H9 (cell line): ENCODE measurements at regions not wholly inside any gene's neighbourhood (a gene's known extent, or its start where the extent isn't known, plus 50 kb on each side); places are given as distances from the start of the nearest gene placed in this dataset.
A peak's percentile ranks its signal among the peaks of the same experiment; 100 is the strongest.

Experiments
- DNase-seq: peaks from one replicate; pipeline ENCODE4 v3.0.0-alpha.2; 2017
- H2AFZ ChIP-seq: one replicate; pipeline ENCODE4 v1.6.1; 2013; ENCODE audit warnings: mild to moderate bottlenecking, low read length, control low read depth, moderate library complexity
- H2AK5ac ChIP-seq: 2 replicates; pipeline ENCODE4 v1.6.1; 2013; ENCODE audit warnings: low read length, control low read depth, mixed read lengths; ENCODE audit not compliant: insufficient read length
- H2BK120ac ChIP-seq: one replicate; pipeline ENCODE4 v1.6.1; 2013; ENCODE audit warnings: low read depth, mild to moderate bottlenecking, low read length, control low read depth, inconsistent platforms; ENCODE audit not compliant: poor library complexity, severe bottlenecking
- H2BK12ac ChIP-seq: 2 replicates; pipeline ENCODE4 v1.6.1; 2013; ENCODE audit warnings: low read length, control low read depth, mixed read lengths, low read depth; ENCODE audit not compliant: insufficient read length
- H2BK15ac ChIP-seq: 2 replicates; pipeline ENCODE4 v1.6.1; 2013; ENCODE audit warnings: low read depth, low read length, control low read depth
- H2BK20ac ChIP-seq: one replicate; pipeline ENCODE4 v1.6.1; 2013; ENCODE audit warnings: low read depth, mild to moderate bottlenecking, low read length, control low read depth, inconsistent platforms; ENCODE audit not compliant: poor library complexity, severe bottlenecking
- H2BK5ac ChIP-seq: 2 replicates; pipeline ENCODE4 v1.6.1; 2013; ENCODE audit warnings: low read length, control low read depth, mixed read lengths; ENCODE audit not compliant: insufficient read length
- H3K14ac ChIP-seq: 2 replicates; pipeline ENCODE4 v1.6.1; 2013; ENCODE audit warnings: low read length, control low read depth; ENCODE audit not compliant: insufficient read depth
- H3K18ac ChIP-seq: 2 replicates; pipeline ENCODE4 v1.6.1; 2013; ENCODE audit warnings: low read depth, mild to moderate bottlenecking, mixed read lengths, low read length, control low read depth; ENCODE audit not compliant: insufficient read length
- H3K23ac ChIP-seq: 2 replicates; pipeline ENCODE4 v1.6.1; 2013; ENCODE audit warnings: low read length, control low read depth, mixed read lengths, low read depth; ENCODE audit not compliant: insufficient read length
- H3K23me2 ChIP-seq: 2 replicates; pipeline ENCODE4 v1.6.1; 2013; ENCODE audit warnings: low read depth, mild to moderate bottlenecking, mixed read lengths, low read length, control low read depth; ENCODE audit not compliant: insufficient read length, poor library complexity, severe bottlenecking
- H3K27ac ChIP-seq: 2 replicates; pipeline ENCODE4 v1.5.1; 2013; ENCODE audit warnings: low read length, control low read depth, mixed read lengths, low read depth; ENCODE audit not compliant: insufficient read length
- H3K27me3 ChIP-seq: 2 replicates; pipeline ENCODE4 v1.6.1; 2013; ENCODE audit warnings: low read length, control low read depth, inconsistent platforms; ENCODE audit not compliant: insufficient read depth
- H3K4ac ChIP-seq: 2 replicates; pipeline ENCODE4 v1.6.1; 2013; ENCODE audit warnings: low read depth, mild to moderate bottlenecking, control low read depth, inconsistent platforms, low read length, moderate library complexity
- H3K4me1 ChIP-seq: 2 replicates; pipeline ENCODE4 v1.6.1; 2013; ENCODE audit warnings: low read length, control low read depth, inconsistent platforms; ENCODE audit not compliant: insufficient read depth
- H3K4me2 ChIP-seq: 2 replicates; pipeline ENCODE4 v1.6.1; 2013; ENCODE audit warnings: low read length, control low read depth, mixed read lengths; ENCODE audit not compliant: insufficient read length, insufficient read depth
- H3K56ac ChIP-seq: 2 replicates; pipeline ENCODE4 v1.6.1; 2013; ENCODE audit warnings: low read depth, mild to moderate bottlenecking, mixed read lengths, low read length, control low read depth; ENCODE audit not compliant: insufficient read length
- H3K79me1 ChIP-seq: 2 replicates; pipeline ENCODE4 v1.6.1; 2013; ENCODE audit warnings: low read depth, mild to moderate bottlenecking, moderate library complexity, low read length, control low read depth, inconsistent platforms; ENCODE audit not compliant: insufficient read depth, poor library complexity, severe bottlenecking
- H3K79me2 ChIP-seq: 2 replicates; pipeline ENCODE4 v1.6.1; 2013; ENCODE audit warnings: low read length, control low read depth, inconsistent platforms; ENCODE audit not compliant: insufficient read depth
- H3K9ac ChIP-seq: 2 replicates; pipeline ENCODE4 v1.6.1; 2013; ENCODE audit warnings: low read length, control low read depth, mixed read lengths; ENCODE audit not compliant: insufficient read length; ENCODE audit errors: extremely low read depth
- H3K9me3 ChIP-seq: one replicate; pipeline ENCODE4 v1.6.1; 2013; ENCODE audit warnings: low read depth, low read length, inconsistent platforms; ENCODE audit not compliant: control insufficient read depth
- H3T11ph ChIP-seq: one replicate; pipeline ENCODE4 v1.6.1; 2013; ENCODE audit warnings: mild to moderate bottlenecking, low read length, control low read depth, inconsistent platforms
- H4K20me1 ChIP-seq: one replicate; pipeline ENCODE4 v1.6.1; 2013; ENCODE audit not compliant: control insufficient read depth, insufficient read length, insufficient read depth
- H4K5ac ChIP-seq: 2 replicates; pipeline ENCODE4 v1.6.1; 2013; ENCODE audit warnings: low read depth, mild to moderate bottlenecking, mixed read lengths, low read length, control low read depth; ENCODE audit not compliant: insufficient read length
- H4K8ac ChIP-seq: replicated peaks from 2 replicates; pipeline ENCODE4 v1.6.1; 2013; ENCODE audit warnings: low read length, control low read depth, mixed read lengths, low read depth; ENCODE audit not compliant: insufficient read length
- H4K91ac ChIP-seq: 2 replicates; pipeline ENCODE4 v1.6.1; 2013; ENCODE audit warnings: low read depth, mild to moderate bottlenecking, moderate library complexity, mixed read lengths, low read length, control low read depth; ENCODE audit not compliant: insufficient read length
- H3K27ac Mint-ChIP-seq, 3 experiments: 2 replicates in 2 of 3; 3 replicates in 1 of 3; pipeline ENCODE4 v1.8.0; 2020 to 2021; ENCODE audit warnings: mixed read lengths in 3 of 3, mild to moderate bottlenecking in 1 of 3, moderate library complexity in 1 of 3
- H3K27me3 Mint-ChIP-seq: 2 replicates; pipeline ENCODE4 v1.8.0; 2021; ENCODE audit warnings: low read depth, mild to moderate bottlenecking, moderate library complexity, mixed read lengths
- H3K36me3 Mint-ChIP-seq, 3 experiments: 2 replicates in 2 of 3; 3 replicates in 1 of 3; pipeline ENCODE4 v1.8.0; 2020 to 2021; ENCODE audit warnings: low read depth in 3 of 3, mixed read lengths in 3 of 3; ENCODE audit not compliant: insufficient read depth in 1 of 3
- H3K4me1 Mint-ChIP-seq, 2 experiments: 2 replicates each; pipeline ENCODE4 v1.8.0; 2020; ENCODE audit warnings: mixed read lengths in 2 of 2
- H3K4me3 Mint-ChIP-seq, 2 experiments: 2 replicates in 1 of 2; 3 replicates in 1 of 2; pipeline ENCODE4 v1.8.0; 2020 to 2021; ENCODE audit warnings: mild to moderate bottlenecking in 2 of 2, mixed read lengths in 2 of 2, moderate library complexity in 1 of 2
- H3K9me3 Mint-ChIP-seq, 2 experiments: 2 replicates in 1 of 2; 3 replicates in 1 of 2; pipeline ENCODE4 v1.8.0; 2020; ENCODE audit warnings: mild to moderate bottlenecking in 2 of 2, mixed read lengths in 2 of 2, moderate library complexity in 1 of 2
- WGBS: extraction: QIAGEN DNeasy Blood & Tissue Kit; methylation state at CpG from one replicate; pipeline ENCODE4 v1.1.7; 2013; ENCODE audit warnings: missing lambda C conversion rate, low lambda C conversion rate, mixed read lengths; ENCODE audit not compliant: insufficient read length; ENCODE audit errors: extremely low coverage; 5-methylcytosine and 5-hydroxymethylcytosine counted together
- TF ChIP-seq, protein P1 (sequence below): fragments of 200-600 bp; sonication (generic); conservative IDR thresholded peaks from 3 replicates; pipeline ENCODE4 v1.8.0; 2021; ENCODE audit warnings: antibody characterized with exemption, mild to moderate bottlenecking

DNA sequence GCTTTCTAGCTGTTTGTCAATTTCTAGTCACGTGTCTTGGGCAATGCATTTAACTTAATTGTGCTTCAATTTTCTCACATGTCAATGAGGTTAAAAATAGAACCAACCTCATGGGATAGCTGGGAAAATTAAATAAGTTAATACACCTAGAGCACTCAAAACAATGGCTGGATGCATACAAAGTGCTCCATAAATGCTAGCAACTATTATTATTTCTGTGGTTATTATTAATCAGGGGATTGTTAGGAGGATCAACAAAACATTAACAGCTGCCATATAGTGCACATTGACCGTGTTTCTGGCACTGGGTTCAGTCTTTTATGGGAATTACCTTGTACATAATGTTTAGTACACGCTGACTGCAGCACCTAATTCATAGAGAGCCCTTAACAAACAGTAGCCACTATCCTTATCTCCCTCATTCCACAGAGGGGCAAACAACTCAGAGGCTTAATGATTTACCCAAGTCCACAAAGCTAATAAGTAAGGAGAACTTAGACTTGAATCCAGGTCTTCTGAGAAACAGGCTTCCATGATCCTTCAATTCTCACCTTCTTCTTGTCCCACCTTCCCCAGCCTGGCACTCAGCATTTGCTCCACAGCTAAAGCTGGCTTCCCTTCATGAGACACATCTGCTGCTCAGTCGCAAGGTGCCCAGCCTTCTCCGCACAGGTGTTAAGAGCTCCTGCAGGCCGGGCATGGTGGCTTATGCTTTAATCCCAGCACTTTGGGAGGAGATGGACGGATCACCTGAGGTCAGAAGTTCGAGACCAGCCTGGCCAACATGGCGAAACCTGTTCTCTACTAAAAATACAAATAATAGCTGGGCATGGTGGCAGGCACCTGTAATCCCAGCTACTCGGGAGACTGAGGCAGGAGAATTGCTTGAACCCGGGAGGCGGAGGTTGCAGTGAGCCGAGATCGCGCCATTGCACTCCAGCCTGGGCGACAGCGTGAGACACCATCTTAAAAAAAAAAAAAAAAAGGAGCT is 137.4 kb upstream of the ABCA1 start:
- Histone ChIP-seq H3K14ac (no peak overlapping the region), H3K27ac (no peak overlapping the region), H2BK15ac (no peak overlapping the region), H3K27me3 (no peaks in the 10 kb centered on the region), H3K23me2 (no peaks in the 10 kb centered on the region), H4K20me1 (no peaks in the 10 kb centered on the region), H3K4me1 (peaks cover 4% of the 10 kb centered on the region; the same call in 1 of the 2 replicates), H4K8ac (no peak overlapping the region), H2AFZ (no peak overlapping the region), H3T11ph (no peak overlapping the region), H2BK12ac (no peak overlapping the region), H3K23ac (no peak overlapping the region), H2BK120ac (no peak overlapping the region), H3K79me1 (no peaks in the 10 kb centered on the region), H2BK20ac (no peak overlapping the region), H3K4ac (no peak overlapping the region), H3K79me2 (no peaks in the 10 kb centered on the region; the same call in 1 of the 2 replicates), H3K56ac (no peak overlapping the region), H3K4me2 (no peak overlapping the region), H4K5ac (no peak overlapping the region), H2AK5ac (no peak overlapping the region), H3K9ac (no peak overlapping the region), H3K9me3 (no peaks in the 10 kb centered on the region), H4K91ac (no peak overlapping the region), H2BK5ac (no peak overlapping the region), H3K18ac (no peak overlapping the region)
- no peaks in the 10 kb centered on the region for H3K9me3 Mint-ChIP-seq
- no peak for DNase-seq
- no CpG with 5 or more reads among the region's 17 CpGs for WGBS
- no peaks in the 10 kb centered on the region for H3K36me3 Mint-ChIP-seq
- TF ChIP-seq, protein P1, sequence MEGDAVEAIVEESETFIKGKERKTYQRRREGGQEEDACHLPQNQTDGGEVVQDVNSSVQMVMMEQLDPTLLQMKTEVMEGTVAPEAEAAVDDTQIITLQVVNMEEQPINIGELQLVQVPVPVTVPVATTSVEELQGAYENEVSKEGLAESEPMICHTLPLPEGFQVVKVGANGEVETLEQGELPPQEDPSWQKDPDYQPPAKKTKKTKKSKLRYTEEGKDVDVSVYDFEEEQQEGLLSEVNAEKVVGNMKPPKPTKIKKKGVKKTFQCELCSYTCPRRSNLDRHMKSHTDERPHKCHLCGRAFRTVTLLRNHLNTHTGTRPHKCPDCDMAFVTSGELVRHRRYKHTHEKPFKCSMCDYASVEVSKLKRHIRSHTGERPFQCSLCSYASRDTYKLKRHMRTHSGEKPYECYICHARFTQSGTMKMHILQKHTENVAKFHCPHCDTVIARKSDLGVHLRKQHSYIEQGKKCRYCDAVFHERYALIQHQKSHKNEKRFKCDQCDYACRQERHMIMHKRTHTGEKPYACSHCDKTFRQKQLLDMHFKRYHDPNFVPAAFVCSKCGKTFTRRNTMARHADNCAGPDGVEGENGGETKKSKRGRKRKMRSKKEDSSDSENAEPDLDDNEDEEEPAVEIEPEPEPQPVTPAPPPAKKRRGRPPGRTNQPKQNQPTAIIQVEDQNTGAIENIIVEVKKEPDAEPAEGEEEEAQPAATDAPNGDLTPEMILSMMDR: no peak
- H3K27me3 Mint-ChIP-seq: peaks cover 2% of the 10 kb centered on the region
- peaks cover 4 to 15% of the 10 kb centered on the region in 2 experiments for H3K4me1 Mint-ChIP-seq
- peak overlapping the region in 1 of 3 experiments; percentile 73; a peak in 2 of 7 replicates for H3K27ac Mint-ChIP-seq
- no peak overlapping the region for H3K4me3 Mint-ChIP-seq
